ENCODE measurements at regions not wholly inside any gene's neighbourhood (a gene's known extent, or its start where the extent isn't known, plus 50 kb on each side); places are given as distances from the start of the nearest gene placed in this dataset.

GRCh38 chr2:181241366-181241765 lies 215.8 kb upstream of the ITGA4 start:
- TF ChIP-seq, protein P1, sequence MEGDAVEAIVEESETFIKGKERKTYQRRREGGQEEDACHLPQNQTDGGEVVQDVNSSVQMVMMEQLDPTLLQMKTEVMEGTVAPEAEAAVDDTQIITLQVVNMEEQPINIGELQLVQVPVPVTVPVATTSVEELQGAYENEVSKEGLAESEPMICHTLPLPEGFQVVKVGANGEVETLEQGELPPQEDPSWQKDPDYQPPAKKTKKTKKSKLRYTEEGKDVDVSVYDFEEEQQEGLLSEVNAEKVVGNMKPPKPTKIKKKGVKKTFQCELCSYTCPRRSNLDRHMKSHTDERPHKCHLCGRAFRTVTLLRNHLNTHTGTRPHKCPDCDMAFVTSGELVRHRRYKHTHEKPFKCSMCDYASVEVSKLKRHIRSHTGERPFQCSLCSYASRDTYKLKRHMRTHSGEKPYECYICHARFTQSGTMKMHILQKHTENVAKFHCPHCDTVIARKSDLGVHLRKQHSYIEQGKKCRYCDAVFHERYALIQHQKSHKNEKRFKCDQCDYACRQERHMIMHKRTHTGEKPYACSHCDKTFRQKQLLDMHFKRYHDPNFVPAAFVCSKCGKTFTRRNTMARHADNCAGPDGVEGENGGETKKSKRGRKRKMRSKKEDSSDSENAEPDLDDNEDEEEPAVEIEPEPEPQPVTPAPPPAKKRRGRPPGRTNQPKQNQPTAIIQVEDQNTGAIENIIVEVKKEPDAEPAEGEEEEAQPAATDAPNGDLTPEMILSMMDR (IDR thresholded peaks at IDR 0.05; ENCODE audit: borderline replicate concordance, extremely low read depth, low read length, poor library complexity, severe bottlenecking): no peak
- no peak for TF ChIP-seq EZH2 (IDR thresholded peaks at IDR 0.05; ENCODE audit: borderline replicate concordance, low read depth, low read length, severe bottlenecking)
